ENCODE measurements at regions not wholly inside any gene's neighbourhood (a gene's known extent, or its start where the extent isn't known, plus 50 kb on each side); places are given as distances from the start of the nearest gene placed in this dataset.

GRCh38 chr5:28400076-28400475 is 1361.7 kb upstream of the CDH9 start:
- H3K9me3 ChIP-seq, result no peaks in the 10 kb centered on the region
- no peaks in the 10 kb centered on the region for H3K36me3 ChIP-seq
- no peak for DNase-seq
- no peaks in the 10 kb centered on the region for H3K27me3 ChIP-seq
- in situ Hi-C loops (cut with MboI; ENCODE audit: low pct_ligation_motif_present in 1 of 4, low pct_unique_long_range_greater_than_20kb in 1 of 4, low sequenced_read_pairs in 3 of 4), result no loop called here
- H3K4me1 ChIP-seq, result no peaks in the 10 kb centered on the region
- TF ChIP-seq EP300 (IDR thresholded peaks at IDR 0.05; ENCODE audit: low read depth) (no peak), CTCF (IDR thresholded peaks at IDR 0.05) (no peak), POLR2AphosphoS5 (IDR thresholded peaks at IDR 0.05) (no peak), POLR2A (IDR thresholded peaks at IDR 0.05) (no peak)
- H3K4me3 ChIP-seq, result no peak overlapping the region
- no peak overlapping the region for H3K27ac ChIP-seq
- 73 to 78% methylated on average over 1 to 2 of the region's 2 CpGs for WGBS, 2 donors (ENCODE audit: low coverage in 1 of 2)
- intact Hi-C loops (cut with DNase I; ENCODE audit: low total_unique reads), result no loop called here

GRCh38 chr5:28399211-28399610 is 1360.8 kb upstream of the CDH9 start:
- intact Hi-C loops (cut with DNase I; ENCODE audit: low total_unique reads) (no loop called here), in situ Hi-C loops (cut with MboI; ENCODE audit: low pct_ligation_motif_present in 1 of 4, low pct_unique_long_range_greater_than_20kb in 1 of 4, low sequenced_read_pairs in 3 of 4) (no loop called here)
- H3K4me1 ChIP-seq, result no peaks in the 10 kb centered on the region

GRCh38 chr5:28398185-28398584 is 1359.8 kb upstream of the CDH9 start:
- Histone ChIP-seq H3K4me1 (no peaks in the 10 kb centered on the region), H3K27ac (no peak overlapping the region), H3K27me3 (no peaks in the 10 kb centered on the region), H3K36me3 (no peaks in the 10 kb centered on the region), H3K9me3 (no peaks in the 10 kb centered on the region), H3K4me3 (no peak overlapping the region)
- TF ChIP-seq CTCF (IDR thresholded peaks at IDR 0.05), result no peak
- TF ChIP-seq POLR2A (IDR thresholded peaks at IDR 0.05), result no peak
- TF ChIP-seq EP300 (IDR thresholded peaks at IDR 0.05; ENCODE audit: low read depth), result no peak
- TF ChIP-seq POLR2AphosphoS5 (IDR thresholded peaks at IDR 0.05), result no peak
- WGBS, 2 donors (ENCODE audit: low coverage in 1 of 2), result 53 to 62% methylated on average over 3 of the region's 3 CpGs
- intact Hi-C loops (cut with DNase I; ENCODE audit: low total_unique reads), result no loop called here
- in situ Hi-C loops (cut with MboI; ENCODE audit: low pct_ligation_motif_present in 1 of 4, low pct_unique_long_range_greater_than_20kb in 1 of 4, low sequenced_read_pairs in 3 of 4), result no loop called here
- no peak for DNase-seq

More at GRCh38 chr5:28399211-28399610, 1360.8 kb upstream of the CDH9 start:
- DNase-seq, result no peak
- TF ChIP-seq CTCF (IDR thresholded peaks at IDR 0.05) (no peak), POLR2A (IDR thresholded peaks at IDR 0.05) (no peak), POLR2AphosphoS5 (IDR thresholded peaks at IDR 0.05) (no peak), EP300 (IDR thresholded peaks at IDR 0.05; ENCODE audit: low read depth) (no peak)
- Histone ChIP-seq H3K36me3 (no peaks in the 10 kb centered on the region), H3K27me3 (no peaks in the 10 kb centered on the region), H3K9me3 (no peaks in the 10 kb centered on the region), H3K4me3 (no peak overlapping the region), H3K27ac (no peak overlapping the region)

DNA sequence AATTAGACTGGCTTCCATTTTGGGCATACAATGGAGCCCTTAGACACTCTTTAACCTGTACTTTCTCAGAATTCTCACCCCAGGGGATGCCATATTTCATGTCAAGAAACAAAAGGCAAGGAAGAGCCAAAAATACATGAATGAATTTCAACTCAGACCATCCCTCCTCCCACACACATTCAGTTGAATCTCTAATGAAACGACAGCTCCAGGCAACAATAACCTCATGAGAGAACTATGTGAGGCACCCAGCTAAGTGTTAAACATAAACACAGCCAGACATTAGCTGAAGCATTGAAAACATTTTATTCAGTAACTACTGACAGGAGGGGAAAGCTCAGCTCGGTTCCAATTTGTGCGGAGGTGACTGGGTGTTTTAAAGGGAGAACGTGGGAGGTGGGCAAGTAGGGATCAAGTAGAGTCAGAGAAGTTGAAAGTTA is 1359.1 kb upstream of the CDH9 start:
- WGBS, 2 donors (ENCODE audit: low coverage in 1 of 2), result 45 to 63% methylated on average over 3 to 4 of the region's 4 CpGs
- no peak for DNase-seq
- in situ Hi-C loops (cut with MboI; ENCODE audit: low pct_ligation_motif_present in 1 of 4, low pct_unique_long_range_greater_than_20kb in 1 of 4, low sequenced_read_pairs in 3 of 4), result no loop called here

More for the DNA sequence above, 1359.1 kb upstream of the CDH9 start:
- no peaks in the 10 kb centered on the region for H3K9me3 ChIP-seq
- no peaks in the 10 kb centered on the region for H3K27me3 ChIP-seq
- no peak overlapping the region for H3K4me3 ChIP-seq
- TF ChIP-seq CTCF (IDR thresholded peaks at IDR 0.05) (no peak), POLR2AphosphoS5 (IDR thresholded peaks at IDR 0.05) (no peak), EP300 (IDR thresholded peaks at IDR 0.05; ENCODE audit: low read depth) (no peak), POLR2A (IDR thresholded peaks at IDR 0.05) (no peak)
- intact Hi-C loops (cut with DNase I; ENCODE audit: low total_unique reads), result no loop called here
- H3K27ac ChIP-seq, result no peak overlapping the region
- H3K36me3 ChIP-seq, result no peaks in the 10 kb centered on the region
- no peaks in the 10 kb centered on the region for H3K4me1 ChIP-seq
